ENCODE measurements at regions not wholly inside any gene's neighbourhood (a gene's known extent, or its start where the extent isn't known, plus 50 kb on each side); places are given as distances from the start of the nearest gene placed in this dataset.
"Not testable (repeated sequence)": the region's sequence is repeated elsewhere in the genome, so short reads cannot be mapped to it uniquely, and the experiment has no call there.

DNA sequence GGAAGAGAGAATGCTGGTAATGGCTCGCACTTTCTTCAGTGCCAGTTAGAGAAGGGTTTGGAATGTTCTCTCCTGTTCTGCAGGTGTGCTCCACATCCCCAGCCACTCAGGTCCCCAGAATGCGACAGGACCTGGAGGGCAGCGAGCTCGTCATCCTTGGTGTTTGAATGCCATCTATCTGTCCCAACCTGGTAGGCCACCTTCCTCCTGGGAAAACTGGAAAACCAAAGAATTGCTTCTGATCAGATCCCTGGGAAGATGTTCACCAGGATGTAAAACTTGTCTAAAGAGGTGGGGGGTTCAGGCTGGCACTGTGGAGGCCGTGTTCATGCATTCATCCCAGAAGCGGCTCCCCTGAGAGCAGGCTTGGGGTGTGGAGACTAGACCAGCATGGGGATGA is 379.5 kb downstream of the GLRX3 start:
- H3K27me3 Mint-ChIP-seq (ENCODE audit: low read depth), result no peaks in the 10 kb centered on the region
- H3K36me3 Mint-ChIP-seq (ENCODE audit: low read depth), result no peaks in the 10 kb centered on the region
- POLR2A ChIA-PET, result no interaction called here
- no peak for ATAC-seq
- CTCF ChIA-PET, result no interaction called here
- no peak overlapping the region for H3K4me3 Mint-ChIP-seq
- no peak for DNase-seq
- H3K9me3 Mint-ChIP-seq (ENCODE audit: insufficient read depth), result peaks cover 3% of the 10 kb centered on the region
- H3K4me1 Mint-ChIP-seq (ENCODE audit: low read depth), result no peaks in the 10 kb centered on the region
- H3K27ac Mint-ChIP-seq, result no peak overlapping the region

DNA sequence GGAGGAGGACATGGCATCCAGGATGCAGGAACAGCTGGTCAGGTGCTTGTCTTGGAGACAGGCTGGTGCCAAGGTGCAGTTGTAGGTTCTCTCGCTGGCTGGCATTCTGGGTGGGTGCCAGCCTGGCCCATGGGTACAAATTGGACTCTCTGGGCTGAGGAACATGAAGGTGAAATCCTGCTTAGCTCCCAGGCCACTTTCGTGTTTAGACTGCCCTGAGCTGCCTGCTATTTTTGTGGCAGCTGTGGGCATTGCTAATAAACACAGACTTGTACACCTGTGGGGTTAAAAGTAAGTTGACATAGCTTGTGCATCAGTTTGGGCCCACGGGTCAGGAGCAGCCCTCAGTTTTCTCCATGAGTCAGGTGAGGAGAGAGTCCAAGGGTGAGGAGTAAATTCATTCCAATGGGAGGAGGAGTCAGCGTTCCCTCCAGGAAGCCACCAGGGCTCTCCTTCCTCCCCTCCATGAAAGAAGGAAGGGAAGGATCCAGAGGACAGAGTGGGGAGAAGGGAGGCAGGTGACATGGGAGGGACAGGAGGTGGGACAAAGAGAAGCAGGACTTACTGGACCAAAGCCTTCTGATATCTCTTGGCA is 380.0 kb downstream of the GLRX3 start:
- ChIA-PET POLR2A (no interaction called here), CTCF (no interaction called here)
- DNase-seq (no peak), ATAC-seq (no peak)
- Mint-ChIP-seq H3K4me1 (ENCODE audit: low read depth) (no peaks in the 10 kb centered on the region), H3K4me3 (no peak overlapping the region), H3K9me3 (ENCODE audit: insufficient read depth) (peaks cover 3% of the 10 kb centered on the region), H3K27ac (no peak overlapping the region), H3K36me3 (ENCODE audit: low read depth) (no peaks in the 10 kb centered on the region), H3K27me3 (ENCODE audit: low read depth) (no peaks in the 10 kb centered on the region)

DNA sequence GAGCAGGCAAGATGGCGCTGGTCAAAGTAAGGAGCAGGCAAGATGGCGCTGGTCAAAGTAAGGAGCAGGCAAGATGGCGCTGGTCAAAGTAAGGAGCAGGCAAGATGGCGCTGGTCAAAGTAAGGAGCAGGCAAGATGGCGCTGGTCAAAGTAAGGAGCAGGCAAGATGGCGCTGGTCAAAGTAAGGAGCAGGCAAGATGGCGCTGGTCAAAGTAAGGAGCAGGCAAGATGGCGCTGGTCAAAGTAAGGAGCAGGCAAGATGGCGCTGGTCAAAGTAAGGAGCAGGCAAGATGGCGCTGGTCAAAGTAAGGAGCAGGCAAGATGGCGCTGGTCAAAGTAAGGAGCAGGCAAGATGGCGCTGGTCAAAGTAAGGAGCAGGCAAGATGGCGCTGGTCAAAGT is 382.7 kb downstream of the GLRX3 start:
- ATAC-seq; POLR2A ChIA-PET; DNase-seq; H3K4me1 Mint-ChIP-seq (ENCODE audit: low read depth); H3K4me3 Mint-ChIP-seq; H3K36me3 Mint-ChIP-seq (ENCODE audit: low read depth); CTCF ChIA-PET; H3K27ac Mint-ChIP-seq; H3K9me3 Mint-ChIP-seq (ENCODE audit: insufficient read depth); H3K27me3 Mint-ChIP-seq (ENCODE audit: low read depth): not testable (repeated sequence)

DNA sequence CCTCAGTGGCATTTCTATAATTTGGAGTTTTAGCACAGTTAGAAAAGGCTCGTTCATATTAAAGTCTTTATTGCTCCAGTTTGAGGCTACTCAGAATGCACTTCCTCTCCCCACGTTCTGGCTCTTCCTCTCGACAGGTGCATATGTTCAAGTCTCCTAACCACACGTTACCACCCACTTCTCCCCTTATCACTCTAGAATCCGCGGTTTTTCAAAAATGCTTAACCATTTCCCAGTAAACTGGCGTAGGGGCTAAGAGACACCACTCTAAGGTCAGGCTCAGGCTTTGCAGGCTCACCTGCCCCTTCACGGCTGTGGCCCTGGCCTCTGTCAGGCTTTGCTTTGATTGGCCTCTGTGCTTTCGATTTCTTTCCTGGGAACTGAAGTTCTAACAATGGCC is 383.6 kb downstream of the GLRX3 start:
- no peaks in the 10 kb centered on the region for H3K4me1 Mint-ChIP-seq (ENCODE audit: low read depth)
- H3K4me3 Mint-ChIP-seq, result no peak overlapping the region
- ATAC-seq, result no peak
- H3K36me3 Mint-ChIP-seq (ENCODE audit: low read depth), result no peaks in the 10 kb centered on the region
- H3K9me3 Mint-ChIP-seq (ENCODE audit: insufficient read depth), result peaks cover 3% of the 10 kb centered on the region
- no peak for DNase-seq
- ChIA-PET POLR2A (no interaction called here), CTCF (no interaction called here)
- no peak overlapping the region for H3K27ac Mint-ChIP-seq
- no peaks in the 10 kb centered on the region for H3K27me3 Mint-ChIP-seq (ENCODE audit: low read depth)

DNA sequence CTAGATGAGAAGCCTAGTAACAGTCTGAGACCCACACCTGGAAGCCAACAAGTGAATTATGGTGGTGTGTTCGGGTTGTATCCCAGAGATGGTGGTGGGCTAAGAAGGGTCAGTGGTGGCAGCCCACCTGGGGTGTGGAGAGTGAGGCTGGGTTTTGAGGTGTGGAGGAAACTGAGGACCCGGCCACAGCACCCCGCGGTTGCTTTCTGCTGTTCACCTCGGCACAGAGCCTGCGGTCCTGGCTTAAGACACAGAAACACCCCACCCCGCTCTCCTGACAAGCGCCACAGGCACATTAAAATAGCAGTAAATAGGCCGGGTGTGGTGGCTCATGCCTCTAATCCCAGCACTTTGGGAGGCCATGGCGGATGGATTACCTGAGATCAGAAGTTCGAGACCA is 395.1 kb downstream of the GLRX3 start:
- Mint-ChIP-seq H3K36me3 (ENCODE audit: low read depth) (no peaks in the 10 kb centered on the region), H3K9me3 (ENCODE audit: insufficient read depth) (no peaks in the 10 kb centered on the region), H3K4me1 (ENCODE audit: low read depth) (no peaks in the 10 kb centered on the region), H3K27me3 (ENCODE audit: low read depth) (no peaks in the 10 kb centered on the region), H3K27ac (no peak overlapping the region), H3K4me3 (no peak overlapping the region)
- DNase-seq (no peak), ATAC-seq (no peak)
- POLR2A ChIA-PET, result no interaction called here
- CTCF ChIA-PET, result no interaction called here

DNA sequence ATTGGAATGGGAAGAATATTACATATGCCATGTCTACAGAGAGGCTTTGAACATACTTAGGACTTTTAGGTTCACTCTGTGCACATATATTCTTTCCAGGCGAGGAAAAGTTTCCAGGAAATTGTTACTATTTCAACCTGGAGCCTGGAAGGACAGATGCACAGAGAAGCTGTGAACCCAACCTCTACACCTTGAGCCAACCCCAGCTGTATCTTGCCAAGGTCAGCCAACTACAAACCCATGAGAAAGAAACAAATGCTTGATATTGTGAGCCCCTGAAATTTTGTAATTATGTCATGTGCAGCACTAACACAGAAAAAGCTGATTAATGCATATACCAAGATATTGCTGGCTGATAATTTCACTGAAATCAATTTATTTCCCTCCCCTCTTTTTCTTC is 404.9 kb downstream of the GLRX3 start:
- Mint-ChIP-seq H3K27ac (no peak overlapping the region), H3K27me3 (ENCODE audit: low read depth) (no peaks in the 10 kb centered on the region), H3K9me3 (ENCODE audit: insufficient read depth) (no peaks in the 10 kb centered on the region), H3K4me1 (ENCODE audit: low read depth) (no peaks in the 10 kb centered on the region), H3K36me3 (ENCODE audit: low read depth) (no peaks in the 10 kb centered on the region), H3K4me3 (no peak overlapping the region)
- no peak for ATAC-seq
- POLR2A ChIA-PET, result no interaction called here
- CTCF ChIA-PET, result no interaction called here
- no peak for DNase-seq

DNA sequence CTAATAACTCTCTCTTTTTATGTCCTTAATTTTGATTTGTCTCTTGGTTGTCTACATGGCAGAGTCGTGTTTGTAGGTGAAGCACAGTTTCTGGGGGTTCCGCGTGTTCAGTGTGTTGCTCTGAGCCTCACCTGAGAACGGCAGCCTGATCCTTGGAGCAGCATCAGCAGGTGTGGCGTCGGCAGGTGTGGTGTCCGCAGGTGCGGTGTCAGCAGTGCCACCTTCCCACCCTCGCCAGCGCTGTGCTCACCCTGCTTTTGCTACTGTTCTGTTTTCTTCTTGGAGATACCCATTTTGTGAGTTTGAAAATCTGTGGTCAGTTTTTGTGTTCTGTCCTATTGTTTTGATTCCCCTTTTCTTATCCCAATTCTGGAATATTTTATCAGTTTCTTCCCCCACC is 406.6 kb downstream of the GLRX3 start:
- H3K4me3 Mint-ChIP-seq, result no peak overlapping the region
- ATAC-seq, result no peak
- POLR2A ChIA-PET, result no interaction called here

DNA sequence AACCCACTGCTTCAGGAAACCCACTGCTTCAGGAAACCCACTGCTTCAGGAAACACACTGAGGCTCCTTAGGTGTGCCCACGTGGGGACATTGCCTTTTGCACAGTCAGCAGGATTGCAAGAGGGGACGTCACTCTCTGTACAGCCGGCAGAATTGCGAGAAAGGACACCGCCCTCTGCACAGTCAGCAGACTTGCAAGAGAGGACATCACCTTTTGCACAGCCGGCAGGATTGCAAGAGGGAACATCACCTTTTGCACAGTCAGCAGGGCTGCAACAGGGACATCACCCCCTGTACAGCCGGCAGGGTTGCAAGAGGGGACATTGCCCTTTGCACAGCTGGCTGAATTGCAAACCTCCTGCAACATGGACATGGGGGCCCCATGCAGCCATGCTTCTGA is 407.6 kb downstream of the GLRX3 start:
- POLR2A ChIA-PET, result no interaction called here
- CTCF ChIA-PET, result no interaction called here
- no peaks in the 10 kb centered on the region for H3K27me3 Mint-ChIP-seq (ENCODE audit: low read depth)
- H3K9me3 Mint-ChIP-seq (ENCODE audit: insufficient read depth), result no peaks in the 10 kb centered on the region
- H3K4me1 Mint-ChIP-seq (ENCODE audit: low read depth), result no peaks in the 10 kb centered on the region
- no peak overlapping the region for H3K27ac Mint-ChIP-seq
- no peaks in the 10 kb centered on the region for H3K36me3 Mint-ChIP-seq (ENCODE audit: low read depth)
- DNase-seq (no peak), ATAC-seq (no peak)
- H3K4me3 Mint-ChIP-seq, result no peak overlapping the region

More for the DNA sequence above, 406.6 kb downstream of the GLRX3 start:
- no peaks in the 10 kb centered on the region for H3K36me3 Mint-ChIP-seq (ENCODE audit: low read depth)
- no peak overlapping the region for H3K27ac Mint-ChIP-seq
- no peak for DNase-seq
- no peaks in the 10 kb centered on the region for H3K27me3 Mint-ChIP-seq (ENCODE audit: low read depth)
- CTCF ChIA-PET, result no interaction called here
- H3K9me3 Mint-ChIP-seq (ENCODE audit: insufficient read depth), result no peaks in the 10 kb centered on the region
- no peaks in the 10 kb centered on the region for H3K4me1 Mint-ChIP-seq (ENCODE audit: low read depth)

DNA sequence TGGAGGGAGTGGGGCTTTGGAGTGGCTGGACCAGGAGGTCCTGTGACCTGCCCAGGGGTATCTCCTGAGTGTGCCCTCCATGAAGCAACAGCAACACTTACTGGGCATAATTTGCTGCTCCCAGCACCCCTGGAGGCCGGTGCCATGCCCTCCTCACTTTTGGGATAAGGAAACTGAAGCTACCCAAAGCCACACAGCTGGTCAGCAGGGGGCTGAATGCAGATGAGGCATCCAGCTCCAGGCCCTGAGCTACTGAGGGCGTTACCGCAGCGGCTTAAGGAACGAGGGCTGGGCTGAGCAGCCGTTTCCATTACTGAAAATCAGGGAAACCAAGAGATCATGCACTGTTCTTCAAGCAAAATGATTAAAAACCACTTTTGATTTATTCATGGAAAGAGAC is 408.9 kb downstream of the GLRX3 start:
- no peaks in the 10 kb centered on the region for H3K27me3 Mint-ChIP-seq (ENCODE audit: low read depth)
- H3K4me1 Mint-ChIP-seq (ENCODE audit: low read depth), result no peaks in the 10 kb centered on the region
- H3K4me3 Mint-ChIP-seq, result no peak overlapping the region
- POLR2A ChIA-PET, result no interaction called here
- H3K9me3 Mint-ChIP-seq (ENCODE audit: insufficient read depth), result no peaks in the 10 kb centered on the region
- no peak for DNase-seq
- no peaks in the 10 kb centered on the region for H3K36me3 Mint-ChIP-seq (ENCODE audit: low read depth)
- CTCF ChIA-PET, result no interaction called here
- ATAC-seq, result no peak
- H3K27ac Mint-ChIP-seq, result no peak overlapping the region

DNA sequence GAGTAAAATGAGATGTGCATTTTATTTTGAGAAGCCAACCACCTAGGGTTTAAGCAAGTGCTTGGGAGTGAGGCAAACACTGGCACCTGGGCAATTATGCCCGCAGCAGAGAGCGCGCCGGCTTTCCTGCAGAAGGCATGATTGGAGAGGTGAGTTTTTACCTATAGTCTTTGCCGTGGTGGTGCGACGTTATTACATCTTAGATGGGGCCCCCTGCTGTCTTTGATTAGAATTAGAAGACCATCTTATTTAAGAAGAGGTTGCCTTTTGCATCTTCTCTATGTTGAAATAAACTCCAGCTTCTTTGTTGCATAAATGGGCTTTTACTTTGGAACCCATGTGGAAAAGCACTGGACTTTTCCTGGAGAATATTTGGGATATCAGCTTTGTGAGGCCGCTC is 409.5 kb downstream of the GLRX3 start:
- DNase-seq, result no peak
- Mint-ChIP-seq H3K36me3 (ENCODE audit: low read depth) (no peaks in the 10 kb centered on the region), H3K27me3 (ENCODE audit: low read depth) (no peaks in the 10 kb centered on the region), H3K9me3 (ENCODE audit: insufficient read depth) (no peaks in the 10 kb centered on the region), H3K4me3 (no peak overlapping the region), H3K4me1 (ENCODE audit: low read depth) (no peaks in the 10 kb centered on the region), H3K27ac (no peak overlapping the region)
- ChIA-PET POLR2A (no interaction called here), CTCF (no interaction called here)
- ATAC-seq, result no peak

DNA sequence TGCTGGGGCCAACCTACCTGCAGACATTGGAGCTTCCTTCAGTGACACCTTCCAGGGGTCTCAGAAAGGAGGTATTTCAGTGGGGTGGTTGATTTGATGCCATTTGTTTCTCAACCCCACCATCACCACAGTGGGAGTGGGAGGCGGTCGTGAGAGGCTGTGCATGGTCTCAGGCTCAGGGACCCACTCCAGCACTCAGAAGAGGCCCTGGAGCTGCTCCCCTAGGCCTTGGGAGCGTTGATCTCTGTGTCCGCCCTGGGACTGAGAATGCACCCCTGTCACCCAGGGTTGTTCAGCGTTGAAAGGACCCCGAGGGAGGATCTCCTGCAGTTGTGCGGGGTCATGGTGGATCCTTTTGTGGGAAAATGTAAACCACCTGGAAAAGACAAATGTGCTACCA is 410.6 kb downstream of the GLRX3 start:
- ChIA-PET CTCF (no interaction called here), POLR2A (no interaction called here)
- DNase-seq (no peak), ATAC-seq (no peak)
- no peaks in the 10 kb centered on the region for H3K9me3 Mint-ChIP-seq (ENCODE audit: insufficient read depth)
- no peaks in the 10 kb centered on the region for H3K4me1 Mint-ChIP-seq (ENCODE audit: low read depth)
- no peak overlapping the region for H3K4me3 Mint-ChIP-seq
- no peak overlapping the region for H3K27ac Mint-ChIP-seq
- no peaks in the 10 kb centered on the region for H3K36me3 Mint-ChIP-seq (ENCODE audit: low read depth)
- H3K27me3 Mint-ChIP-seq (ENCODE audit: low read depth), result no peaks in the 10 kb centered on the region

DNA sequence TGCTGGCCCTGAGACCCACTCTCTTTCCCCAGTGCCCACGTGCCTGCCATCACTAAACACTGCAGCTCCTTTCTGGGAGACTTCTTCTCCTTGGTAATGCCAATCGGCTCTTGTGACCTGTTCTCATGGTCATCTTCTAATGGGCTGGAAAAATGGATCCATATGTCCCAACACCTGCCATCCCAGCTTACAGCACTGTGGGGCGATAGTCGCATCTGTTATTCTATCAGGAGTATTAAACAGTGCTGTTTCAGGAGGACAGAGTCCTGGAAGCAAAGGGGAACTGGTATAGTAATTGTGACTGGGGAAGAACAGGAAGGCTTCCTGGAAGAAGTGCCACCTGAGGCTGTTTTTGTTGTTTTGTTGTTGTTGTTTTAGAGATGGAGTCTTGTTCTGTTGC is 411.2 kb downstream of the GLRX3 start:
- Mint-ChIP-seq H3K36me3 (ENCODE audit: low read depth) (no peaks in the 10 kb centered on the region), H3K9me3 (ENCODE audit: insufficient read depth) (no peaks in the 10 kb centered on the region), H3K4me1 (ENCODE audit: low read depth) (no peaks in the 10 kb centered on the region), H3K27ac (no peak overlapping the region), H3K27me3 (ENCODE audit: low read depth) (no peaks in the 10 kb centered on the region), H3K4me3 (no peak overlapping the region)
- ChIA-PET CTCF (no interaction called here), POLR2A (no interaction called here)
- ATAC-seq, result no peak
- no peak for DNase-seq

DNA sequence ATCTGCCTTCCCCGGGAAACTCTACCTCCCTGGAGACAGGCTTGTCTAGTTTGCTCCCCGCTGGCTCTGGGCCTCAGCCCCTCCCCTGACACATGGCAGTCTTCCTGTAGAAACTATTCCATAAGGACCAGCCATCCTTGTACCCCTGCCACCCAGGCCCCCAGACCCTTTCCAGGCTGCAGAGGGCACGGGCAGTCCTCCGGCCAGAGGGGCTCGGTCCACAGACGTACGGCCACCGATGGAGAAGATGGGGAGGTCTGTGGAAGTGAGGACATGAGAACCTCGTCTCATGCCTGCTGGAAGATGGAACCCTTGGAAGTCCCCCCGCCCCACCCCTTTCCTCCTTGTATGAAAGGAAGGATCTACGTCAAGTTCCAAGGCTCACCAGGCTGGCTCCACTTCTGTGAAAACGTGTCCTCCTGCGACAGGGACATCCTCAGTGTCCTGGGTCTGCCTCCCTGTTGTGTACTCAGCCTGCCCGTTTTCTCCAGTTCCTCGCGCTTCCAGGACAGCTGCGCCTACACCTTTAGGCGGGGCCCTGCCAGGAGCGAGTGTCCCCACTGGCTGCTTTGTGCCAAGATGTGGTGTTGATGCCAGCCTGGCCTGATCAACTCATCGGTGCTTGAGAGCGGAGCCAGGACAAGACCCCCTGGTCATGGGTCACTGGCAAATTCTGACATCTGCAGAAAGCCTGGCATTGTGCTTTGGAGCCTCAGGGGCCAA is 414.9 kb downstream of the GLRX3 start:
- Mint-ChIP-seq H3K4me1 (ENCODE audit: low read depth) (no peaks in the 10 kb centered on the region), H3K27me3 (ENCODE audit: low read depth) (no peaks in the 10 kb centered on the region), H3K9me3 (ENCODE audit: insufficient read depth) (no peaks in the 10 kb centered on the region), H3K27ac (no peak overlapping the region), H3K4me3 (no peak overlapping the region), H3K36me3 (ENCODE audit: low read depth) (no peaks in the 10 kb centered on the region)
- CTCF ChIA-PET, result no interaction called here
- DNase-seq, result no peak
- ATAC-seq, result no peak
- POLR2A ChIA-PET, result interaction anchor here (0.7 kb wide), 1 partner anchor 852 kb away, joined by 4 read pairs; no protein-coding TSS in a partner anchor

Data from activated CD8-positive, alpha-beta T cell treated with anti-CD3 and anti-CD28 coated beads, Interleukin-2, amount 10 ng/mL, durations not matched to agents 7 days and 5 days (primary cell).